SH-SY5Y (cell line): ENCODE measurements at regions not wholly inside any gene's neighbourhood (a gene's known extent, or its start where the extent isn't known, plus 50 kb on each side); places are given as distances from the start of the nearest gene placed in this dataset.

Source experiments
- GATA2 ChIP-seq: IDR thresholded peaks from 2 replicates; pipeline ENCODE4 v1.6.1; 2011; ENCODE audit warnings: mild to moderate bottlenecking, low read depth, low read length
- GATA3 ChIP-seq: IDR thresholded peaks from 2 replicates; pipeline ENCODE4 v1.6.1; 2011; ENCODE audit warnings: low read depth, mild to moderate bottlenecking, low read length, moderate library complexity

DNA sequence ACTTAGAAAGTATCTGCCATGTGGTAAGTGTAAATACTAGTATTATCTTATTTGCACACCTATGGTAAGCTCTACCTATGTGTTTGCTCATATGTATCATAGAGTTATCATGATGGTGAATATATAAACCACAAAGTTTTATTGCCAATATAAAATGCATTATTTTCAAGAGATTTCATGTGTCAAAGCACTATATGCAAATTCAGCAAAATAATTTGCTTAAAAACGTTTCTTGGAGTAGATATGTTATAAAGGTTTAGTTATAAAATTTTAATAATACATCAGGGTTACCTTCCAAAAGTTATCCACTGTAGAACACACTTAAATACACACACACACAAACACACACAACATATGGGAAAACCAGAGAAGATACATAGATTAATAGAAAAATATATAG is 1431.7 kb upstream of the C9orf72 start:
- TF ChIP-seq GATA3, result no peak
- TF ChIP-seq GATA2, result no peak

DNA sequence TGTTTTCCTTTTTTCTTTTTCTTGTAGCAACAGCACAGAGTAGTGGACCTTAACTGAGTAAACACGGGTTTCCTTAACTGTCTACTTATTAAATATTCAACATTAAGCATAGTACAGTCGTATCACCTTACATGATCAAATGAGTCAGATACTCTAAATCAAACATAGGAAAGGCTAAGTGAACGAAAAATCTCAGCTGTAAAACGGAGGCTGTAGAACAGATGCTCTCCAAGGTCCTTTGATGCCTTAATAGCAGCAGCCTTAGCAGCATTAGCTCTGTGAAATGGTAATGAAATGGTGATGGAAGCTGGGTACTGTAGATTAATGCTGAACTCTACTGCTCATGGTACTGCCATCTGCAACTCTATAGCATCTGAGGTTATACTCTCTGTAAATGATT is 1433.3 kb upstream of the C9orf72 start:
- TF ChIP-seq GATA3 (no peak), GATA2 (no peak)

DNA sequence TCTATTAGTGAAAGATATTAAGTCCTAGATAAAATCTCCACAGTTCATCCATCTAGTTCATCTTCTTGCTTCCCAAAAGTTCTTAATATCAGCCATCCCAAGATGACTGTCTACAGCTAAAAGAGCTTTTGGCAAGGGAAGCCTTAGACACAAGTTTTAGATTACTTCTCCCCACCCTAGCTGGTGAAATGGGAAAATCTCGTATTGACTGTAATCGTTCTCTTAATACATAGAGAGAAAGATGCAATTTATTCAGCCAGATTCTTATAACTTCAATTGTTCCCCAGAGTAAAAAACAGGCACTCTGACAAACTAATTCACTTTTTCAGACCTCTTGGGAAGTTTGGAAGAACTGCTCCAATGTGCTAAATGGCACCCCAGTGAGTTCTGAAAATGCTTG is 1439.6 kb upstream of the C9orf72 start:
- TF ChIP-seq GATA3 (no peak), GATA2 (no peak)

DNA sequence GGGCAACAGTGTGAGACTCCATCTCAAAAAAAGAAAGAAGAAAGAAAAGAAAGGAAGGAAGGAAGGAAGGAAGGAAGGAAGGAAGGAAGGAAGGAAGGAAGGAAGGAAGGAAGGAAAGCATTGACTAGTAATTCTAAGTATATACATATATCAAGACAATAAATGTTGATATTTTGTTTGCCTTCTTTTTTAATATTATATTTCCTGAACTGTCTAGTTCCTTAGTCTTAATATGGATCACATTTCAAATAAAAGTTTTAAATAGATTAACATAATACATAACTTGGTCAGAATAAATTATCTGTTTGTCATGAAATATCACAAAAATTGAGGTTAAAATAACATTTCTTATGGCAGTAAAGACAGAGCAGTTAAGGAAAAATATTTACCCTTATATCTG is 1448.4 kb upstream of the C9orf72 start:
- TF ChIP-seq GATA2 (no peak), GATA3 (no peak)

DNA sequence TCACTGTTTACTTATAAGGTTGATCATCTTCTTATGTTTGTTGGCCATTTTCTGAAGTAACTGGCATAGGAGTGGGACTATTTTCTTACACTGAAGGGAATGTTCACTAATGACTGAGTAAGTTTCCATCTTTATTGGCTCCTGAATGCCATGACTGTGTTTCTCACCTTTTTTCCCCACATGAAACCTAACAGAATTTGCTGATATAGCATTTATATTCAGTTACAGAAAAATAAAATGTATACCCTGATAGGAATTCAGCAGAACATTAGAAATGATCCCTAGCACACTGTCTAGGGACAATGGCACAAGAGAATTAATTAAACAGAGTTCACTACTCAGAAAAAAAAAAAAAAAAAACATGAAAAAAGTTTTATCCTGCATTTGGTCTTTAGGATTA is 1465.1 kb upstream of the C9orf72 start:
- TF ChIP-seq GATA3 (no peak), GATA2 (no peak)

DNA sequence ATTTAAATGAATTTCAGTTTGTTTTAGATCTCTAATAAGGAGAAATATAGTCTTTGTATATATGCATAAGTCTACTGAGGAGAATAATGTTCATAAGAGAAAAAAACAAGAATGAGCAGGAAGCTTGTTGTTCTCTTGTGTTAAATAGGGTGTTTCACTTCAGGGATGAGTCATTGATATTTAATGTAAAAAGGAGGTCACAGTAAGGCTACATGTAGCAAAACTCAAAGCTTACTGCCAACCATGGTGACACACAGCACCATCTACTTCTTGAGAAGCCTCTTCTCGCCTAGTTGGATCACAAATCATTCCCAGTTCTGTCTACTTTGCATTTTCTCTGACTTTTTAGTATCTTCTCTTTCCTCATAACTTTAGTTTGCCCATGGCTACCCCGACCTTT is 1466.0 kb upstream of the C9orf72 start:
- TF ChIP-seq GATA3 (no peak), GATA2 (no peak)

DNA sequence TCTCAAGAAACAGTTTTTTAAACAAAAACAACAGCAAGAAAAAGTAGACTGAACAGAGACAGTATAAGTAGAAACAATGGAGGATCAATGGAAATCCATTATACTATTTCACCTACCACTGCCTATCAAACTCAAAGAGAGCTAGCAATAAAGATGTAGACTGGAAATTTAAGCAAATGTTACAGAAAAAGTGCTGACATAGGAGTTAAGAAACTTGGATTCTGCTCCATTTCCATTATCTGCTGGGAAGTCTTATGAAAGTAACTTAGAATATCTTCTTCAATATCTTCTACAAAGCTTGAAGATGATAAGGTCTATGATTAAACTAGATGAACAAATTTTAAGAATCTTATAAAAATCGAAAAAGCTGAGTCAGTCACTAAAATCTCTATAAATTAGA is 1469.8 kb upstream of the C9orf72 start:
- TF ChIP-seq GATA2, result no peak

DNA sequence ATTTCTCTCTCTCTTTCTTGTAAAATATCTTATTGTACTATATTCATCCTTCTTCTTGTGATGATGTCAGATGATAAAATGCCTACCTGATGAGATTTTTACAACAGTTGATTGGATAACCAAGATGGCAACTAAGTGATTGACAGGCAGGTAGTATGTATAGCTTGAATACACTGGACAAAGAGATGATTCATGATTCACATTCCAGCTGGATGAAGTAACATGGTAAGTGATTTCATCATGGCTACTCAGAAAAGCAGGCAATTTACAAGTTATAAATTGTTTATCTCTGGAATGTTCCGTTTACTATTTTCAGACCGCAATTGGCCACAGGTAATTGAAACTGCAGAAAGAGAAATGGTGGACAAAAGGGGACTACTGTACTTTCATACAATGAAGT is 1471.7 kb upstream of the C9orf72 start:
- TF ChIP-seq GATA2, result no peak
- no peak for TF ChIP-seq GATA3

DNA sequence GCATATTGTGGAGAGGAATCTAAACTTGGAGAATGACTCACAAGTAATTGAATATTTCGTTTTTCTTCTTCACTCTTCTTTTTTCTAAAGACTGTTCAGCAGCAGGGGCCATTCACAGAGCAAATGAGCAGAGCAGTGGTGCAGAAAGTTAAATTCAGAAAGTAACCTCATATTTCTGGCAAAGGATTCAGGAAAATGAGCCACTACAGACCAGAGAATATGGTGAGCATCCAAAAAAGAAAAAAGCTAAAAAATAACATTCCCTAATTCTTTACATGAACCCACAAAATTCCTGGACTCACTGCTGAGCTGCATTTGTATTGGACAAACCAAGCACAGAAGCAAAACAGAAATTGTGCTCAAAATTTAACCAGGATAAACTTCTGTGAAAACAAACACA is 1486.8 kb upstream of the C9orf72 start:
- TF ChIP-seq GATA3 (no peak), GATA2 (no peak)

DNA sequence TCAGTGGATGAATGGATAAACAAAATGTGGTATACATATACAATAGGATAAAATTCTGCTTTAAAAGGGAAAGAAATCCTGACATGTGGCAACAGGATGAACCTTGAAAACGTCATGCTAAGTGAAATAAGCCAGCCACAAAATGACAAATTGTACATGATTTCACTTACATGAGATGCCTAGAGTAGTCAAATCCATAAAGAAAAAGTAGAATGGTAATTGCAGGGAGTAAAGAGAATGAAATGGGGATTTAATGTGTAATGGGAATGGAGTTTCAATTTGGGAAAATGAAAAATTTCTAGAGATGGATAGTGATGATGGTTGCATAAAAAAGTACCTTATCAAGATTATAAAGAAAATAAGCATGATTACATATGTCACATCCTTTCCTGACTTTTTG is 1489.2 kb upstream of the C9orf72 start:
- TF ChIP-seq GATA2 (no peak), GATA3 (no peak)

DNA sequence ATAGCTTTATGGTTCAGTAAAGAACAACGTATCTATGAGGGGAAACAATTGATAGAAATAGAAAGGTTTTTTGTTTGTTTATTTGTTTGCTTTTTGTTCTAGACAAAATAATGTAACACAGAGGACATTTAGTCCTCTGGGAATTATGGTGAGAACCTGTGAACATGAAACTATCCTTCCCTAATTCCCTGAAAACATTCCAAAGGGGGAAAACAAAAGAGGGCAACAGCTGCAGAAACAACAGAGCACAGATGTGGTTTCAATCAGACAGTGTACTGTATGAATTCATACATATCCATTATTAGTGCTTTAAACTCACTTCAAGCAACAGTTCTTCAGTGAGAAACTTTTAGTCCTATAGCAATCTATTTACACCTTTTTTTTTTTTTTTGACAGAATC is 1489.8 kb upstream of the C9orf72 start:
- TF ChIP-seq GATA3 (no peak), GATA2 (no peak)

DNA sequence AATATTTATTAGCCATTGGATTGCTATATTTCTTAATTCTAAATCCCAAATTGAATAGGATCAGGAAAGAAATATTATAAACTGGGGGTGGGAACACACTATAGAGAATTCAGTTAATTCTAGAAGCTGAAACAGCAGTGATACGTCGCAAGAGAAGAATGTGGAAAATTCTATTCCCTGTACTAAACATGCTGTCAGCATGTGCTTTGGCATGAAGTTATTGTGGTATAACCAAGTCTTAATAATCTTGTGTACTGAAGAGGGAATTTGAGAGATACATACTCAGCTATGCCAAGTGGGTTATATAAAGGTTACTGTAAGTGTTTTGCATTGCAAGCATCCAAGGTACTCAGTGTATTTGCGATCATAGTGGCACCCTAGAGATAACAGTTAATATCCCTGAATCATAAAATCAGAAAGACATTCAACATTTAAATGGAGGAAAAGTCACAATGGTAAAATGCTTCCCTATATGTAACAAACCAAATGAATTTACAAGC is 1492.9 kb upstream of the C9orf72 start:
- no peak for TF ChIP-seq GATA2
- no peak for TF ChIP-seq GATA3

DNA sequence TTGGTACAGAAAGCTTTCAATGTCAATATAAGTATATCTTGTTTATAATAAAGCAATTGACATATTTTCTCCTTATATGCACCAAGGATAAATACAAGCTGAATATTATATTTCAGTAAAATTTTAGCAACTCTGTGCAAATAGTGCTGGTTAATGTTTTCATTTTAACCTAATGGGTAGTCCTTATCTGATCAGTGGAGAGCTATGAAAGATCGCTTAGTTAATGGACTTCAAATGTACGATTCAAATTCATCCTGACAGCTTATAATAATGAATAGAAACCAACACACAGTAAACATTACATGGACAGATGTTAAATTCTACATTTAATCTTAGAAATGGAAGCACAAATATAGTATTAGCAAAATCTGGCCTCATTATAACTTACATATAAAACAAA is 1495.2 kb upstream of the C9orf72 start:
- peak; percentile 85 for TF ChIP-seq GATA3
- TF ChIP-seq GATA2, result no peak

DNA sequence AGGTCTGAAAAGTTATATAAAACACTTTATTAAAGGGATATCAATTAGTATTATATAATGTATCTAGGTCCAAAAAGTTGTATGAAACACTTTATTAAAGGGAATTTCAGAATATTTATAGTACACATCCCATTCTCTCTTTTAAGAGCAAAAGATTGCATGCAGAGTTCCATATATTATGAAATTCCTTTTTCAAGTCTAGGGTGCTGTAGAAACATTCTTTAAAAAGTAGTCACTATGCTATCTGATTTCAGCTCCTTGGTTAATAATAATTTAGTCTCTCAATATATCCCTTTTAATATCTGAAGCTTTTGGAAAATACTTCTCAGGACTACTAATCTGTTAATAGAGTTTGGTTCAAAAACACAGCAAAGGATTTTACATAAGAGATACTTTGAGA is 1496.1 kb upstream of the C9orf72 start:
- no peak for TF ChIP-seq GATA2
- no peak for TF ChIP-seq GATA3

DNA sequence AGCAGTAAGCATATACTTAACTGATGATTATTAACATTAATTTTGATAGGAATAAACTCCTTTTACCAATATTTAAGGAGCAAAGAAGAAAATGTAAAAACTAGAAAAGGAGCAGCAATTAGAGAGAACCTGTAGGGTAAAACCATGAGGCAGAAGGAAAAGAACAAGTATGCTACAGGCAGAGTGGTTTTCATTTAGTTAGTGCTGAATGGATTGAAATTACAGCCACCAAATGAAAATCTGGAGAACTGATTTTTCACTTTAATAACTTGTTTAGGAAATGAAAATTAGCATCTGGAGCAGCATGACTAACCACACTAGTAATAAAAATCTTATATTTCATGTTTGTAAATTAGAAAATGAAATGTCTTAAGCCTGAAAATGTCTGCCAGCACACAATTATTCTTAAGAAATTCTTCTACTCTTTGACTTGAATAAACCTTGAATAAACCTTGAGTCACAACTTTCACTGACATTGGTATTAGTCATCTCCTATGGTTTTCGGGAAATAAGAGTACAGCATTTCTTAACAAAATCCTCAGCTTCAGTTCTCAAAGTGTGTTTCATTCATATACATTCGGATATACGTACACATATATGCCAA is 1504.9 kb upstream of the C9orf72 start:
- no peak for TF ChIP-seq GATA3
- TF ChIP-seq GATA2, result no peak

DNA sequence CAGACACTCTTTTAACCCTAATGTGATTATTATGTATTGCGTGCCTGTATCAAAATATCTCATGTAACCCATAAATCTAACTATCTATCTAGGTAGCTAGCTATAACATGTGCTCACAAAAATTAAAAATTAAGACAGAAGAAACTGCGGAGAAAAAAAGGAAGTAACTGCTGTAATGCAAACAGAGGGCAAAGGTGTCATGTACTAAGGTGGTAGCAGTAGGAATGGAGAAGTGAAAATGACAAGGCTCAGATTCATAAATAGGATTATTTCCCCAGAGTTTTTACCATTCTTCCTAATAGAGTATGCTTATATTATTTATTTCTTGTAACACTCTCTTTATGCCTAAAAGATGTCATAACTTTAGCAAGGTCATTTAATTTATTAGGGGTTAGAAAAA is 1527.5 kb upstream of the C9orf72 start:
- TF ChIP-seq GATA2 (no peak), GATA3 (no peak)

DNA sequence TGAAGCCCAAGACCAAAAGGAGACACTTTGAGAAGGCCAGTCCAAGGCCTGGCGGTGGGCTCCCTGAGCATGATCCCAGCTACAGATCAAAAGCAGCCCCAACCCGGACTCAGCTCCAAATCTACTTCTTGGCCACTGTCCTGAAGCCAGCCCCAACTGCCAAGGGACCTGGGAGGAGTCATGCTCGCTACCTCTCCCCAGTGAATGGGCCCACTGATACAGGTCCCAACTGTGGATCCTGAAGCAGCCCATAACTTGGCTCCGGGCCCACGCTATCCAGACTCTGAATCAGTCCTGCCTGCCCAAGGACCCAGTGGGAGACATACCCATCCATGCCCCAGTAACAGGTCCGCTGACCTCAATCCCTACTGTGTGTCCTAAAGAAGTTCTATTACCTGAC is 1545.3 kb upstream of the C9orf72 start:
- TF ChIP-seq GATA3 (no peak), GATA2 (no peak)
